NCI-H69 (cell line): ENCODE measurements at regions not wholly inside any gene's neighbourhood (a gene's known extent, or its start where the extent isn't known, plus 50 kb on each side); places are given as distances from the start of the nearest gene placed in this dataset.

Experiments used
- DNase-seq: peaks from one replicate; lab custom pipeline; 2025; lab: John Stamatoyannopoulos, UW

DNA sequence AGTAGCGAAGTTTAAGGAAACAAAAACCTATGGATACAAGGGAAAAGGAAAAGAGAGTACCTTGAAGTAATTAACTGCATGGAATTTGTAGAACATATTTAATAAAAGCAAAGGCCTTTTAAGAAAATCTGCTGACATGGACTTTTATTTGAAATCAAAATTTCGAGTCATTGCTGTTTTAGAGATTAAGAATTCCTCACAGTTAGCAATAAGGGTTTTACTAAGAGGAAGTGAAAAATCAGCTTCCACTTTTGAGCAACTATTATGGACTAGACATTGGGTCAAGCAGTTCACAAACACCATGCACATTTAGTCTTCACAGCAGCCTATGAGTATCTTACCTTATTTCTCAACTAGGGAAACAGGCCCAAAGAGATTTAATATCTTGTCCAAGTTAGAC, 876.3 kb downstream of the BCL11A start:
- DNase-seq = no peak

DNA sequence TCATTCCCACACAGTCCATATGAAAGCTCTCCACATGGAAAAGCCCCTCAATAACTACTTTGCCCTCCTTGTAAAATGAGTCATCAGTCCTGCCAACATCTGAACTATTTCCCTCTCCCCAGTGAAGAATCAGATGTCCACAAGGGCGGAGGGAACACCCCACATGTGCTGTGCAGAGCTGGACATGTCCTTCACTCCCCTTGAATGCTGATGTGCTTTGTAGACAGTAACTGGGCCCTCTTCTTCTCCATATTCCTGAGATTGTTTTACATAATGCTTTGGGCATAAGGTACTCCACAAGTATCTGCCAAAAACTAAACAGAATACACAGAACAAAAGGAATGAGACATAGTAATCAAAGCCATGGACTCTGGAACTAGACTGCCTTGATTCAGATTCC, 879.4 kb downstream of the BCL11A start:
- DNase-seq = no peak

DNA sequence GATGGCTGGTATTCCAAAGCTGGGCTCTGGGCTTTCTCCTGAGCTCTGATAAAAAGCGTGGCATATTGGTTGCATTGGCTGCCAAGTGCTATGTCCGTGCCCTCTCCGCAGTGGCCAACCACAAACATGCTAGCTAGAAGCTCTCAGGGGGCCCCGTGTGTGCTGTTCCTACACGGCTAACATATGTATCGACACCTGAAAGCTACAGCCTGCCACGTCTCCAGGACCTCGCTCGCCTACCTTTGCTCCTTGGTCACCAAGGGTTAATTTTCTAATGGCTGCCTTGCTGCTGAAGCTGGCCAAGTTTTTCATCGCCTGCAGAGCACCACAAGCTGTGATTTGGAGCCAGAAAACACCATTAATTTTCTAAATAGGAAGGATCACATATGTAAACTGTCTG, 888.4 kb downstream of the BCL11A start:
- DNase-seq = peak; percentile 75

DNA sequence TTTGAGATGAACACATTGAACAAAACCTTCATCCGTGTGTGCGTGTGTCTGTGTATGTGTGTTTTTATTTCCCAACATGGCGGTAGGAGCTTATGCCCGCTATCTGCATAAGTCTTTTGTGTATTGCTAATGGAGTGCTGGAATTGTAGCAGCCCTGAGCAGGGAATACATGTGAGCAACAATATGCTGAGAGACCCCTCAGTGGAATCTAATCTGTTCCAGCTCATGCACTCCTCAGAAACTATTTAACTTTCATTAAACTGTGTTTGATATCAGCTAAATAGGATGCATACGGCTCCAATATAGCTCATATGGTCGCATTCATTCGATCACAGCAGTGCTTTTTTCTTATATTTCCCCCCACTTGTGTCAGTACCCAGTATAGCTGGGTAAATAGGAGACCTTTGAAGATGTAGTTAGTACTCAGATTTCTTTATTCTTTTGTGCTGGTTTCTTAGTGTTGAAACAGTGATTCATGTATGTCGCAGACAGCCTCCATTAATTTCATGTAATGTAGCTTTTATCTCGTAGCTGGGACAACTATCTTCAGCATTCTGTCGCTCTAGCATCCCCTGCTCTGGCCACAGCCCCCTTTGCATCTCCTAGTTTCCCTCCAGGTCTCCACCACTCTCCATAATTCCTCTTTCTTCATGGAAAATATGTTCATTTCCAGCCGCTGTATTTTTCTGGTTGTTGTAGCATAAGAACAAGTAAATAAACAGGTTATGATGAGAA, 891.2 kb downstream of the BCL11A start:
- DNase-seq = no peak

DNA sequence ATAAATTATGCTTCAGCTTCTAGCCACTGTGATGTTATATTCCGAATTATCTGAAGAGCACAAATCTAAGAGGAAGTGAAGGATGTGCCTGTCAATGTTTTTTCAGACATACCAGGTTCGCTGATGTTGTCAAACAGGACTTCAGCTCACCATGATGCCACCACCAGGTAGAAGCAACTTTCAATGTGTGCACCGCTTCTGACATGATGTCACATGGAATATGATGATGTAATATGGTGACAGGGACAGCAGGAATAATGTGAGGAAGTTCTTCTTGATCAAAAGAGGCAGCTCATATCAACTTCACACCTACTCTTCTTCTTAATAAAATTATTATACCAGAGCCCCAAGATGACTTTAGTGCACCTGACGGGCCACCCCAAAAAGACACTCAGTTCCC, 893.2 kb downstream of the BCL11A start:
- DNase-seq = no peak

DNA sequence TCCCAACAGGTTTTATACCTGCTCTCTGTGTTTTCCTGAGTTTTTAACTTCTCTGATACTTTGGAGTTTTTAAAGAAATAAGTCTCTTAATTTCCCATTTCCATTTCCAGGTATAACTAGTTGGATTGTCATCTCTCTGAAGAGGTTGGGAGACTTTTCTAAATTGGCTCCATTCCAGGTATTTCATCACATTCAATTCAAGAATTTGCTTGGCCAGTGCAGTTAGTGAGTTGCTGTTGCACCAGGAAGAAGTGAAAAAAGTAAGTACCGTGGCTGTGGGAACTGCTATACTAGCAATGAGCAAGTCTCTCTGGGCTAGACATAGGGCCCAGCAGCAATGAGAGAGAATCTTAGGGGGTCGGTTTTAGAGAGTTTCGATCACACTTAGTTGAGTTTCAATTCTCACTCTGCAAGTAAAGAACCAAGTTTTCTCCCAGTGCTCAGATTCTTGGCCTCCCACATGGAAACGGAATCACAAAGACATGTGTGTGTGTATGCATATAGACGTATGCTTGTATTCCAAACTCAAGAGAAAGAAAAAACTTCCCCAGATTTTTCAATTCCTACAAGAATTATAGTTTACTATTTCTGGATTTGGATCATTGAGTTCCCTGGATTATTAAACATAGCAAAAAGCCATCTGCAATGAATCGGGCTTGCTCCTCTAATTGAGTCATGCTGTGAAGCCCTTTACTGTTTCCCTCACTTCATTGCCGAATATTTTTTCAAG, 894.4 kb downstream of the BCL11A start:
- DNase-seq = peak; percentile 5

DNA sequence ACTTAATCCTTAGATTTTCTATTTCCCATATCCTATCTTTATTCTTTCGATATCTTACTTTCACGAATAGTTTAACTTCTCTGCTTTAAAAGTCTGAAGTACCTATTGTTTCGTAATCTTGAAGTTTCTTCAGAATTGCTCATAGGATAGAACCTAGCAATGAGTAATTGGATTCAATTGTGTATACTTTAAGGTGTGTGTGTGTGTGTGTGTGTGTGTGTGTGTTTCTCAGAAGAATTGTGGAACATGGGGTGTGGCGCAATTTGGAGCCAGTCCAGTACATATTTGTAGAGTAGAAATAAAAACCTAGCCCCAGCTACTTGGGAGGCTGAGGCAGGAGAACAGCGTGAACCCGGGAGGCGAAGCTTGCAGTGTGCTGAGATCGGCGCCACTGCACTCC, 897.6 kb downstream of the BCL11A start:
- DNase-seq = no peak

DNA sequence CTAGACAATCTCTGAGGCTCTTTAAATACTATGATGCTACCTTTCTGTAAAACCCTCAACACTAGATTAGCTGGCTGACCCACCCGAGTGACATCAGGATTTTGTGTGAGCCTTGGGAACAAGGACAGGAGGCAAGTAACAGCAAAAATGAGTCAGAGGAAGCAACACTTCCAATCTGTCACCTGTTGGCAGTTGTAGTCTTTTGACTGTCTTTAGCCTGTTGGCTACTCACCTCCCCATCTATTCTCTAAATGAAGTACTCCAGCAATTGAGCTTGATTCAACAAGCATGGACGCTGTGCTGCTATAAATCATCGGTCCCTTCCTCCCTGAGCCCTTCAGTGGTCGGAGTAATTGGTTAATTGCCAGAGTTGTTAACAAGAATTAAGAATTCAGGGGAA, 898.7 kb downstream of the BCL11A start:
- DNase-seq = peak; percentile 68

DNA sequence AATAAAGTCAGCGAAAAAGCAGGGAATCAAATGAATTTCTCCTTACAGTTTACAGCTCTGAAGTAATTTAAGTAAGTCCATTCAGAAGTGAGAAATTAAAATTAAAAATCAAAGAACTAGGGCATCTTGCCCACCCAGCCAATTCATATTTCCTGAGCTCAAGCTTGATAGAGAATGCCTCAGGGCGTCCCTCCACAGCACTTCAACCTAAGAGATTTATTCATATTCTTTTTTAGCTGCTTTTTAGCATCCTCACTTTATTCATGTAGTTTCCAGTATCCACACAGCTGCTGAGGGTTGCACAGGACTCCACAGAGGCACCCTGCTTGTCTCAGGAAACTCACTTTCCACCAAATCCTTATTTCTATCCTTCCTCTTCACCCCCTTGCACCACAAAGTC, 900.3 kb downstream of the BCL11A start:
- DNase-seq = no peak

DNA sequence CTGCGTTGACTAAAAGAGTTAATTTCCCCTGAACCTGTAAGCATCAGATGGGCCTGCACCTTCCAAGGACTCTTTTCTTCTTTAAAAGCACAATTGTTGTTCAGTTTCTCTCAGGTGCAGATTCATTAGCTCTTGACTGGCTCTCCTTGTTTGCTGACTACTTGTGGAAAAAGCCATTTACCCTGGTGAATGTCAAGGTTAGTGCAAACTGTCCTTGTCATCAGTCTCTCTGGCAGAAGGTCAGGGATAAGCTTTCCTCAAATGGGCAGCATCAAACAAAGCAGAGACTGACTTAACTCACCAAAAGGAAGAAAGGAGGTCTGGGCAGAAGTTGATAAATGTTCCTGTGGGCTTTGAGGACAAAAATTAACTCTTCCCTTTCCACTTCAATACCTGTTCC, 922.7 kb downstream of the BCL11A start:
- no peak for DNase-seq

DNA sequence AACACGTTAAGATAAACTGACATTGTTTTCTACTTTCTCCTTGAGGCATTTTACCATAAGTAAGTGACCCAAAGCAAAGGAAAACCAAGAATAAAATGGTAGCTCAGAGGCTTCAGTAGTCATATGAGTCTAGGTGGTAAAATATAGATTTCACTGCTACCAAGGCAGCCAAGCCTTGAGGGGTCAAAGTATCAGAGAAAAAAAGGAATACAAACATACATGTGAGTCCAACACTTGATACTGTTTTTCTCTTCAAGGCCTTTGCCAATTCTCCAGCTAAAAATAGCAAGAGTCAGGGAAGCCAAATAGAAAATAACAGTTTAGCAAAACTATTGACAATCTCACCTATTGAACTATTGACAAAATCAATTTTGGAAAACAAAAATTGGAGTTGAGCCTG, 925.9 kb downstream of the BCL11A start:
- DNase-seq = no peak

DNA sequence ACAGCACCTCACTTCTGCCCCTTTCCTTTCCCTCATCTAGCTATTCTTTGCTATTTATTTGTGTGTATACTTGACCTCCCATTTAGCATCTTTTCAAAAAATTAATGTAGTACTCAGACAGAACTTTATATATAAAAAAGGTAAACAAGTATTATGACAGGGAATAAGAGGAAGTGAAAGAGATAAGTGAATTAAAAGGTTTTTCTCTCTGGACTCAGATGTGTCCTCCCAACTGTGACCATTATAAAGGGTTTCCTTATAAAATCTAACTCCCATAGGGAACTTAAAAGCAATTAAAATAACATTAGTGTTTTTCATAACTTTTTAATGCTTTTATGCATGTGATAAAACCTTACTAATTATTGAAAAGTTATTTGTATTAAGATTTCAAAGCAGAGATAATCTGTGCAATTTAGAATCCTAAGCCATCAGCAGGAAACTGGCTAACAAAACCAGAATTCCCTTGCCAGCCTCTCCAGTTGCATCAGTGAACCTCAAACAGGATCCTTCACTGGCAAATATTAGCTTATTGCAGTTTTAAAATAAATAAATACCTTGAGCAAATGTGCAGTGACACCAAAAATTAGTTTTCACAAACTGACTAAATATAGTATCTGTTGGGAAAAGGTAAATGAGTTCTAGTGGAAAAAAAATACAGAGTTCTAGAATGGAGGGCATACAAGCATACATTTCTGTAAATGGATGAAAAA, 930.7 kb downstream of the BCL11A start:
- no peak for DNase-seq

DNA sequence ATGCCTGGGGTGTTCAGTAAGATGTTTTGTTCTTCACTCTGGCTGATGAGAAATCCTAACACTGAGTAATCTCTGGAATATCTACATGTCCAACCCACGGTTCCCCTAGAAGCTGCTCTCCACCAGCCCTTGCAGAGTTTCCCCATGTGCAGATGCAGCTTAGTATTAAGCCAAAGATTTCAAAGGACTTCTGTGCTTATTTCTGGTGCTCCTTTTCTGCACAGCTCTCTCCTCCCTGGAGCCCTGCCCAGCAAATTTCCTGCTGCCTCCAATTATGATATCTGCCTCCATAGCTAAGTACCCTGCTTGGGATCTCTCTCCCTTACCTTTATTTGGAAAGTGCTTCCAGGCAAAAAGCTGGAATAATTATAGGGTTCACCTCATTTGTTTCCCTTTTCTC, 949.3 kb downstream of the BCL11A start:
- DNase-seq = peak; percentile 85

DNA sequence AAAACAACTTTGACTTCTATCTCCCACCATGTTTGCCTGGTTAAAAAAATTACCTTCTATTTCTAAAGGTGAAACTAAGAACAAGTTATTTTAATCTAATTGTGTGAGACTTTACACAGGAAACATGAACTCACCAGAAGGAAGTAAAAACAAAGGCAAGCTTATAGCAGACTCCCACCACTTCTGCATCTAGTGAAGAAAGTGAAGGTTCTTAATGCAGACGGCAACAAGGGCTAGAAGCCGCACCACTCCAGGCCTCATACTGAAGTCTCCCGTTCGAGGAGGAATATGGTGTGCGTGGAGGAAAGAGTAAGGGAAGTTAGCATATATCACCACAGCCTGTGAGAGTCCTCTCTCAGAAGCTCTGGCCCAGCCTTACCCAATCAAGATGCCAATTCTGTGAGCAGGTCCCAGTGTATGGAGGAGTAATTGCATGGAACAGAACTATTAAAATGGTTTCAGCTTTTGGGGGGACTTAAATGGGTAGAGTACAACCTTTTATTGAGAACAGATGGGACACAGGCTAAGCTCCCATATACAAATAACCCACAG, 958.7 kb downstream of the BCL11A start:
- DNase-seq = no peak

DNA sequence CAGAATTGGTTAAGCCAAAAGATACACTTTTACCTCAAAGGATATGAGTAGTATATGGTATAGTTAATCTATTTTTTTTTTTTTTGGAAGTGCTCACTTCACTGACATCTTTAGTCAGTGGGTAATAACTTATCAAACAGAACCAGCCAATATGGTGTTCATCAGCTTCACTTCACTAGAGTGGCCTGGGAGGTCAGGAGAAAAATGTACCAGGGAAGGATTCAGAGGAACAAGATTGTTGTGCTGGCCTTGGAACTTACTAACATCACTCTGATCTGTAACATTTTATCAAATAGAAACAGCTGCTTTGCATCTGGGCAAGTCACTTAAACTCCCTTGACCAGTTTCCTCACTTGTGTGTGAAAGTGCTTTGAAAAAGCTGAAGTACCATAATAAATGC, 962.7 kb downstream of the BCL11A start:
- DNase-seq = no peak

DNA sequence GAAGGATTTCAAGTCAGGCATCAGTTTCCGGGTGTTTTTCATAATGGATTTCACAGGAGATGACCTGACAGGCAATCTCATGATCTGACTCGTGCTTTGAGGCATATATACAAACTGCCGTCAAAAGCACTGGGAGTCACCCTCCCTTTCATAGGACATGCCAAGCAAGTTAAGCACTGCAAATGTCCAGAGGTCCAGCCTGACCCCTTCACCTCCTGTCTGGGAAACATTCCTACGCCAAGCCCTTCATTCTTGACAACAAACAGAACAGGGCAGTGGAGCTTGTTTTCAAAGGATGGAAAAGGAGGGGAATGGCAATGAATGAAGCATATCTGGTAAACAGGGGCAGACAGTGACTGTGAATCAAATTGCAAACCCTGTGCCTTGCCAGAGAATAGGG, 963.6 kb downstream of the BCL11A start:
- no peak for DNase-seq

DNA sequence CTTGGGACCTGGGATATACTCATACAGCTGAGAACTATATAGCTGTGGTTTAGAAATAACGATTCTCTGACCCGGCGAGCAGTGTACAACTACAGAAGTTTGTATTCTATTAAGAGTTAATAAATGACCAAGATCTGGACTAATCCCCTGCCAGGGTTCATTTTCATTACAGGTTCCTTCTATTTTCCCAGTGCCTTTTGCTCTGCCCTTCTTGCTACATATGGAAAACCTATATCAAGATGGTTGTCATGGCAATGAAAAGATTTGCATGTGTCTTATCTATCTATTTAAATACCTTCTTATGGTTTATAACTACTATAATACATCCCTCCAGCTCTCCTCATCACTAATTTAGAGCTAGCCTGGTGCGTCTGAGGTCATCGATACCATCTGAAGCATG, 965.2 kb downstream of the BCL11A start:
- DNase-seq = no peak

DNA sequence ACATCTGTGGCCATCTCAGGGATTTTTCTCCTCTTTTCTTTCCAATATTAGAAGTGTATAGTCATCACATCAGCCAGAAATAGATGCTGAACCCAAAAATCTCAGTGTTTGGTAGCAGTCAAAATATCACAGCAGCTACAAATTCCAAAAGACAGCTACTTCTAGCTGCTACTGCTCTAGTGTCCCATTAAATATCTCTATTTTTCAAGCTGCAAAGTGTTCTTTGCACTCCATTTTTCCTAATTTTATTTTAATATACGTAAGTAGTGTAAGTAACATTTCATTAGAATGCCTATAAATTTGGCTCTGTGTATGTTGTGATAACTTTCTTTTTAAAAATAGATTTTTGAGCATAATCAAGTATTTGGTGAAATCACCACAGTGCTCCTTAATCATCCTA, 967.3 kb downstream of the BCL11A start:
- no peak for DNase-seq

DNA sequence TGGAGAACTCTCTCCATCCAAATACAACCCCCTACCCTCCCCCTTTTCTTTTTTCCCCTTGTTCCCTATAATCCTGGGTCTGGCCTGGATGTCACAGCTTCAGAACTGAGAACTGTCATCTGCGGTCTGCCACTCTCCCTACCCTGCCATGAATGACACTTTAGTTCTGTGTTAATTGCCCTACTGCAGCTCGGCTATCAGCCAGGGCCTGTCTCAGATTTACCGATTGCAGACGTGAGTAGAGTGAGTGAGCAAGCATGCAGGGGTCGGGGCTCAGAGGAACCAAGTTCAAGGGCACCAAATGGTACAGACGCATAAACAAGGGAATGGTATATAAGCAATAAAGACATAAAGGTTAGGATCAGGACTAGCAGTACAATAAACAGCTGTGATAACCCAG, 967.8 kb downstream of the BCL11A start:
- DNase-seq = peak; percentile 50

DNA sequence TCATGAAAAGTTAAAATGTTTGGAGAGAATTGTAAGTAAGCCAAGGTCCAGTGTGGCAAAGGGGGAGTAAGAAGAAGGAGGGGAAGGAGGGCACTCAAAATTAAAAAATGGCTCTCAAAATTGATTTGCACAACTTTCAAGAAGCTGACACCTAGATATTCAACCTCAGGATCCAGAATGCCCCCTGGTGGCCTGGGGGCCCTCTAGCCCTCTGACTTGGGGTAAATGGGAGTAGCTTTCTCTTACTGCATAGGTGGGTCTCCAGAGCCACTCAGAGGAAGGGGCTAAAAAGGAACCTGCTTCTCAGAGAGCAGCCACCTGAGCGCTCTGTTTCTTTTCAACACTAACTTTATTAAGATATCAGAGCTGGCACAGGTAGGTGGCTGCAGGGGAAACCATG, 968.5 kb downstream of the BCL11A start:
- peak; percentile 57 for DNase-seq

DNA sequence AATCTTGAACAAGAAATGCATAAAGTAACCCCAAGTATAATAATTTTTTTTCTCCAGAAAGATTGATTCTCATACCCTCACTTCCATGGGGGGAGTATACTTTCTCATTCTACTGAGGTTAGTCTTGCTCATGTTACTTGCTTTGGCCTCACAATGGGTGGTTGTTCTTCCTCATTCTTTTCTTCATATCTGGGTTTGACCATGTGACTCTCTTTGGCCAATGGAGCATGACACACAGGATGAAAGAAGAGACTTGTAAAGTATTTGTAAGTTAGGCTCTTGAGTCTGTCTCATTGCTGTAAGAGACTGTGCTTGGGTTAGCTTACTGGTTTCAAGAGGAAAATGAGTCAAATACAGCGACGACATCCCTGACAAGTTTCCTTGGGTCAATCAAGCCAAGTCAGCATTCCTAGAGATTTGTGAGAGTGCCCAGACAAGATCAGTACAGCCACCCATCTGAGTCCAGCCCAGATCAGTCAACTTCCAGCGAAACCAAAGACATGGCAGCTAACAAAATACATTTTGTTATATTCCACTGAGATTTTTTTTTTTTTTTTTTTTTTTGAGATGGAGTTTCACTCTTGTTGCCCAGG, 970.2 kb downstream of the BCL11A start:
- DNase-seq = no peak

DNA sequence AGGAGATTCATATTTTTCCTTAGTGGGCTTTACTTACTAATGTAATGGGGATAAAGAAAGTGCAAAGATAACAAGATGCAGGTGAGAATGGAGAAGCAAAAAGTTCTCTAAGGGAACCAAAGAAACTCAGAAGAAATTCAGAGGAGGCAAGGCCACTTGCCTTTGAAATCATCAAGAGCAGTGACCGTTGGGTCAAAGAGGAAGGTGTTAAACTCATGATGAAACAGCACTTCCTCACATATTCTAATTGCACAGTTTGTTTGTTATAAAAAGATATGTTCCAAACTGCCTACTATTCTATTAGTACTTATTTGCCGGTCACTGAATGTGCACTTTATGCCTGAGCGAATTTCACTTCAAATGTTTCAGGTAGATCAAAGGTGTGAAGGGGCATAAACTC, 975.1 kb downstream of the BCL11A start:
- DNase-seq = no peak

DNA sequence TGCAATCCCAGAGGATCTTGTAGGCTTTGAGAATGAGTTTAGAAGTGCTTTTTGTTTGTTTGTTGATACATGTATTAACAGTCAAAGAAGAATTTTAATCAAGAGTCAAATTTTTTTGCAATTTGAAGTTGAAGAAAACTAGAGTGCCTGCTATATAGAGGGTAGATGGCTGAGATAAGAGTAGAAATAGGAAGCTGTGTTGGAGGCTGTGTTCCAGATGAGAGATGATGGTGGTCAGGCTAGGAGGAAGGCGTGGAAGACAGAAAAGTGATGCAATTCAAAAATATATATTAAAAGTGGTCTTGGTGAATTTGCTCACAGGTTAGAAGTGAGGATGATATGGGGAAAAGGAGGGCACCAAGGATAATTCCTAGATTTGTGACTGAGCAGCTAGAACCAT, 978.3 kb downstream of the BCL11A start:
- DNase-seq = no peak
